ENCODE measurements at regions not wholly inside any gene's neighbourhood (a gene's known extent, or its start where the extent isn't known, plus 50 kb on each side); places are given as distances from the start of the nearest gene placed in this dataset.

DNA sequence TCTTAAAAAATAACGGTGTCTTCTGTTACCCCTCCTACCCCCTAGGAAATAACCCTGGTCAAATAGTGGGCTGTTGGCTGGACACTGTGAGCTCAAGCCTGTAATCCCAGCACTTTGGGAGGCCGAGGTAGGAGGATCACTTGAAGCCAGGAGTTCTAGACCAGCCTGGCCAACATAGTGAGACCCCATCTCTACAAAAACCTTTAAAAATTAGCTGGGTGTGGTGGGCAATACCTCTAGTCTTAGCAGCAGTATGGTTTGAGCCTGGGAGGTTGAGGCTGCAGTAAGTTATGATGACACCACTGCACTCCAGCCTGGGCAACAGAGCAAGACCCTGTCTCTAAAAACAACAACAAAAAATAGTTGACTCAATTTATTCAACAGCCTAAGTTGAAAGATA, 453.7 kb downstream of the SIPA1L2 start:
- no peak for TF ChIP-seq EZH2 (IDR thresholded peaks at IDR 0.05; ENCODE audit: borderline replicate concordance, low read depth, low read length, poor library complexity, severe bottlenecking)
- TF ChIP-seq, protein P1, sequence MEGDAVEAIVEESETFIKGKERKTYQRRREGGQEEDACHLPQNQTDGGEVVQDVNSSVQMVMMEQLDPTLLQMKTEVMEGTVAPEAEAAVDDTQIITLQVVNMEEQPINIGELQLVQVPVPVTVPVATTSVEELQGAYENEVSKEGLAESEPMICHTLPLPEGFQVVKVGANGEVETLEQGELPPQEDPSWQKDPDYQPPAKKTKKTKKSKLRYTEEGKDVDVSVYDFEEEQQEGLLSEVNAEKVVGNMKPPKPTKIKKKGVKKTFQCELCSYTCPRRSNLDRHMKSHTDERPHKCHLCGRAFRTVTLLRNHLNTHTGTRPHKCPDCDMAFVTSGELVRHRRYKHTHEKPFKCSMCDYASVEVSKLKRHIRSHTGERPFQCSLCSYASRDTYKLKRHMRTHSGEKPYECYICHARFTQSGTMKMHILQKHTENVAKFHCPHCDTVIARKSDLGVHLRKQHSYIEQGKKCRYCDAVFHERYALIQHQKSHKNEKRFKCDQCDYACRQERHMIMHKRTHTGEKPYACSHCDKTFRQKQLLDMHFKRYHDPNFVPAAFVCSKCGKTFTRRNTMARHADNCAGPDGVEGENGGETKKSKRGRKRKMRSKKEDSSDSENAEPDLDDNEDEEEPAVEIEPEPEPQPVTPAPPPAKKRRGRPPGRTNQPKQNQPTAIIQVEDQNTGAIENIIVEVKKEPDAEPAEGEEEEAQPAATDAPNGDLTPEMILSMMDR (conservative IDR thresholded peaks at IDR 0.05; ENCODE audit: low read depth, low read length), result no peak
